H1 (cell line): ENCODE measurements at regions not wholly inside any gene's neighbourhood (a gene's known extent, or its start where the extent isn't known, plus 50 kb on each side); places are given as distances from the start of the nearest gene placed in this dataset.

ENCODE experiments used
- CTCF ChIA-PET: fragments of 300-600 bp; sonication (Branson Sonifier 250); formaldehyde crosslinking; loops from one replicate; lab custom pipeline; 2021; ENCODE audit not compliant: partially characterized antibody; lab: Charles Lee
- POLR2A ChIA-PET: fragments of 300-600 bp; sonication (Branson Sonifier 250); formaldehyde crosslinking; loops from one replicate; lab custom pipeline; 2021; ENCODE audit warnings: inconsistent platforms; ENCODE audit not compliant: partially characterized antibody; lab: Charles Lee
- DNase-seq, 2 experiments: peaks; one replicate each; pipeline versions ENCODE4 v3.0.0 to v3.0.0-alpha.2; 2010 to 2022; ENCODE audit warnings: low spot score in 2 of 2, low read depth in 1 of 2, mixed read lengths in 1 of 2
- FAIRE-seq: peaks from 2 replicates; lab custom pipeline; 2011; peaks lifted over from hg19 to GRCh38; lab: Jason Lieb, UNC
- H2AFZ ChIP-seq: 2 replicates; pipeline ENCODE4 v1.8.1; 2012; ENCODE audit warnings: low read length, inconsistent platforms
- H2AK5ac ChIP-seq: 2 replicates; pipeline ENCODE4 v1.6.1; 2013; ENCODE audit warnings: low read depth, low read length
- H2BK120ac ChIP-seq: replicated peaks from 2 replicates; pipeline ENCODE3; 2013; ENCODE audit warnings: low read depth, low read length, inconsistent platforms
- H2BK12ac ChIP-seq: 2 replicates; pipeline ENCODE4 v1.6.1; 2013; ENCODE audit warnings: low read depth, low read length
- H2BK15ac ChIP-seq: 2 replicates; pipeline ENCODE4 v1.6.1; 2013; ENCODE audit warnings: low read length
- H2BK20ac ChIP-seq: 2 replicates; pipeline ENCODE4 v1.6.1; 2013; ENCODE audit warnings: low read length
- H2BK5ac ChIP-seq: 2 replicates; pipeline ENCODE4 v1.6.1; 2013; ENCODE audit warnings: low read depth, low read length
- H3K14ac ChIP-seq: 2 replicates; pipeline ENCODE4 v1.6.1; 2013; ENCODE audit warnings: inconsistent platforms; ENCODE audit not compliant: insufficient read length
- H3K18ac ChIP-seq: 2 replicates; pipeline ENCODE4 v1.6.1; 2013; ENCODE audit warnings: low read length; ENCODE audit errors: extremely low read depth
- H3K23ac ChIP-seq: 2 replicates; pipeline ENCODE4 v1.6.1; 2013; ENCODE audit warnings: inconsistent platforms; ENCODE audit not compliant: insufficient read length
- H3K23me2 ChIP-seq: 2 replicates; pipeline ENCODE4 v1.6.1; 2013; ENCODE audit warnings: low read depth, low read length
- H3K27ac ChIP-seq: 2 replicates; pipeline ENCODE4 v1.6.1; 2011; ENCODE audit warnings: low read depth, low read length, inconsistent platforms
- H3K27me3 ChIP-seq, 4 experiments: replicated peaks in 1 of 4; 1 replicate in 1 of 4; 2 replicates in 3 of 4; pipeline versions ENCODE4 v1.6.1 to v1.8.1; 2011 to 2013; ENCODE audit warnings: low read length in 3 of 4, mild to moderate bottlenecking in 3 of 4, inconsistent platforms in 2 of 4, mixed read lengths in 2 of 4, moderate library complexity in 1 of 4; ENCODE audit not compliant: control insufficient read depth in 3 of 4, insufficient read depth in 3 of 4; ENCODE audit errors: extremely low read depth in 1 of 4
- H3K36me3 ChIP-seq, 4 experiments: 2 replicates each; pipeline versions ENCODE4 v1.6.1 to v1.8.1; 2011 to 2013; ENCODE audit warnings: mild to moderate bottlenecking in 4 of 4, low read length in 3 of 4, moderate library complexity in 2 of 4, control low read depth in 1 of 4, inconsistent platforms in 1 of 4; ENCODE audit not compliant: insufficient read depth in 4 of 4, control insufficient read depth in 2 of 4
- H3K4ac ChIP-seq: replicated peaks from 2 replicates; pipeline ENCODE3; 2013; ENCODE audit warnings: low read length, low read depth, mixed read lengths, inconsistent platforms; ENCODE audit not compliant: insufficient read length
- H3K4me1 ChIP-seq, 4 experiments: replicated peaks in 1 of 4; 1 replicate in 1 of 4; 2 replicates in 3 of 4; pipeline versions ENCODE4 v1.6.1 to v1.8.1; 2011 to 2013; ENCODE audit warnings: low read length in 3 of 4, inconsistent platforms in 2 of 4, mixed read lengths in 1 of 4; ENCODE audit not compliant: insufficient read depth in 4 of 4, control insufficient read depth in 3 of 4
- H3K4me2 ChIP-seq, 2 experiments: 2 replicates each; pipeline versions ENCODE4 v1.6.1 to v1.8.1; 2011 to 2013; ENCODE audit warnings: low read depth in 2 of 2, low read length in 2 of 2, control low read depth in 1 of 2, inconsistent platforms in 1 of 2, mild to moderate bottlenecking in 1 of 2; ENCODE audit not compliant: insufficient read depth in 1 of 2
- H3K4me3 ChIP-seq, 4 experiments: fragments of 200-600, 300-600 bp in 1 of 4; sonication (generic), shearing (Covaris generic), sonication (Bioruptor Twin) in 1 of 4; 2 replicates each; pipeline versions ENCODE4 v1.5.1 to v1.8.1; 2011 to 2016; ENCODE audit warnings: low read length in 4 of 4, low read depth in 3 of 4, control low read depth in 2 of 4, inconsistent platforms in 2 of 4, mild to moderate bottlenecking in 2 of 4, mixed read lengths in 1 of 4, moderate library complexity in 1 of 4; ENCODE audit not compliant: insufficient read depth in 2 of 4; ENCODE audit errors: extremely low read depth in 1 of 4
- H3K56ac ChIP-seq: replicated peaks from 2 replicates; pipeline ENCODE3; 2013; ENCODE audit warnings: low read depth, mild to moderate bottlenecking, mixed read lengths, low read length, inconsistent platforms; ENCODE audit not compliant: insufficient read length
- H3K79me1 ChIP-seq: 2 replicates; pipeline ENCODE4 v1.6.1; 2013; ENCODE audit warnings: low read depth, low read length, control low read depth
- H3K79me2 ChIP-seq, 2 experiments: 2 replicates each; pipeline versions ENCODE4 v1.6.1 to v1.8.1; 2012 to 2013; ENCODE audit warnings: low read length in 2 of 2, mild to moderate bottlenecking in 2 of 2, inconsistent platforms in 1 of 2; ENCODE audit not compliant: insufficient read depth in 2 of 2, control insufficient read depth in 1 of 2
- H3K9ac ChIP-seq, 4 experiments: replicated peaks in 1 of 4; 1 replicate in 1 of 4; 2 replicates in 3 of 4; pipeline versions ENCODE4 v1.6.1 to v1.8.1; 2011 to 2013; ENCODE audit warnings: low read depth in 3 of 4, low read length in 3 of 4, control low read depth in 2 of 4, mild to moderate bottlenecking in 2 of 4, moderate library complexity in 2 of 4, inconsistent platforms in 1 of 4; ENCODE audit errors: extremely low read depth in 1 of 4
- H3K9me3 ChIP-seq, 2 experiments: 2 replicates each; pipeline versions ENCODE4 v1.6.1 to v1.8.1; 2012 to 2013; ENCODE audit warnings: mild to moderate bottlenecking in 2 of 2, moderate library complexity in 2 of 2, control low read depth in 1 of 2, inconsistent platforms in 1 of 2, low read depth in 1 of 2, low read length in 1 of 2, mixed read lengths in 1 of 2; ENCODE audit not compliant: insufficient read depth in 2 of 2
- H4K20me1 ChIP-seq, 2 experiments: replicated peaks in 1 of 2; 2 replicates each; pipeline versions ENCODE3 to v1.8.1; 2011 to 2013; ENCODE audit warnings: inconsistent platforms in 2 of 2, low read length in 2 of 2, mild to moderate bottlenecking in 1 of 2; ENCODE audit not compliant: insufficient read depth in 2 of 2, control insufficient read depth in 1 of 2
- H4K5ac ChIP-seq: 2 replicates; pipeline ENCODE4 v1.6.1; 2013; ENCODE audit warnings: low read length, low read depth, mixed read lengths, inconsistent platforms; ENCODE audit not compliant: insufficient read length
- H4K8ac ChIP-seq: 2 replicates; pipeline ENCODE4 v1.8.0; 2013; ENCODE audit warnings: mild to moderate bottlenecking, moderate library complexity, low read length, inconsistent platforms; ENCODE audit not compliant: insufficient read depth; ENCODE audit errors: extremely low read depth
- H4K91ac ChIP-seq: replicated peaks from 2 replicates; pipeline ENCODE3; 2013; ENCODE audit warnings: low read length, mixed read lengths, inconsistent platforms; ENCODE audit not compliant: insufficient read length
- HDAC2 ChIP-seq, 2 experiments: fragments of 300-600 bp in 1 of 2; sonication (generic) in 1 of 2; IDR thresholded peaks; 2 replicates each; pipeline ENCODE4 v1.6.1; 2011 to 2012; ENCODE audit warnings: low read depth in 2 of 2, low read length in 2 of 2, mild to moderate bottlenecking in 2 of 2, moderate library complexity in 2 of 2, borderline replicate concordance in 1 of 2, inconsistent platforms in 1 of 2
- POLR2A ChIP-seq, 2 experiments: IDR thresholded peaks; 1 replicate in 1 of 2; 2 replicates in 1 of 2; pipeline ENCODE4 v1.6.1; 2011; ENCODE audit warnings: low read depth in 2 of 2, low read length in 2 of 2, mild to moderate bottlenecking in 2 of 2; ENCODE audit errors: control extremely low read depth in 1 of 2
- POU5F1 ChIP-seq: IDR thresholded peaks from 2 replicates; pipeline ENCODE4 v1.6.1; 2011; ENCODE audit warnings: low read depth, mild to moderate bottlenecking, low read length, moderate library complexity
- RAD21 ChIP-seq, 2 experiments: IDR thresholded peaks in 1 of 2; conservative IDR thresholded peaks in 1 of 2; 2 replicates each; pipeline ENCODE4 v1.6.1; 2011; ENCODE audit warnings: low read depth in 2 of 2, low read length in 2 of 2, improper control_type of control experiment in 1 of 2, inconsistent platforms in 1 of 2, mild to moderate bottlenecking in 1 of 2, moderate library complexity in 1 of 2
- WGBS, 2 experiments: shearing (Covaris generic) in 1 of 2; methylation state at CpG; one replicate each; pipeline versions ENCODE4 v1.1.6 to v1.1.7; 2013 to 2015; ENCODE audit warnings: low lambda C conversion rate in 2 of 2, mixed read lengths in 2 of 2, inconsistent platforms in 1 of 2, low coverage in 1 of 2, missing lambda C conversion rate in 1 of 2; ENCODE audit not compliant: insufficient replicate concordance in 2 of 2, insufficient coverage in 1 of 2, insufficient read length in 1 of 2; ENCODE audit errors: extremely low coverage in 1 of 2, missing lambda C conversion rate in 1 of 2; 5-methylcytosine and 5-hydroxymethylcytosine counted together

DNA sequence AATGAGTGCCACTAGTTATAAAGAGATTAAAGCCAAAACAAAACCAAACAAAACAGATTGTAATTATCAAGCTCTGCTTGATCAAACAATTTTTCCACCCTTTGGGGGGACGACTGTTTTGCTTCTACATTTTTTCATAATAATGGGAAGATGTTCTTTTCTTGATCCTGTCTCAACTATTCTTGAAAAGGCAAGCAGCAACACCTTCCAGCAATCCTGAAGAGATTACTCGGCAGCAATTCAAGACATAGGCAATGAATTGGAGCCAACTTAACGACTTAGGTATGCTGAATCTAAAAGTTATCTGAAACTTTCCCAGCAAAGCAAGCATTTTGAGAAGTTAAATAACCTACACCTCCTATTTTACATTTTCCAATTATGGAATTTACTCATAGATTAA, 69.9 kb upstream of the SLC38A4 start:
- H3K27me3 ChIP-seq, result no peaks in the 10 kb centered on the region
- TF ChIP-seq POLR2A (IDR thresholded peaks at IDR 0.05; ENCODE audit: control extremely low read depth in 1 of 2, low read depth in 2 of 2, low read length in 2 of 2) (no peak), RAD21 (IDR thresholded peaks at IDR 0.05 in 1 of 2, conservative IDR thresholded peaks at IDR 0.05 in 1 of 2; ENCODE audit: low read depth in 2 of 2, low read length in 2 of 2) (no peak), HDAC2 (IDR thresholded peaks at IDR 0.05; ENCODE audit: borderline replicate concordance in 1 of 2, low read depth in 2 of 2, low read length in 2 of 2) (no peak), POU5F1 (no peak)
- H3K18ac ChIP-seq, result no peak overlapping the region
- no peak for FAIRE-seq
- H3K56ac ChIP-seq, result no peak overlapping the region
- no peak overlapping the region for H3K14ac ChIP-seq
- no peak overlapping the region for H3K9ac ChIP-seq
- no peak overlapping the region for H3K4me3 ChIP-seq
- no peak overlapping the region for H3K23ac ChIP-seq
- no peak overlapping the region for H4K5ac ChIP-seq
- no peak overlapping the region for H4K91ac ChIP-seq
- H3K4ac ChIP-seq, result no peak overlapping the region
- H3K4me1 ChIP-seq, result no peaks in the 10 kb centered on the region
- no peak overlapping the region for H2BK20ac ChIP-seq
- H3K23me2 ChIP-seq, result no peaks in the 10 kb centered on the region
- H2AFZ ChIP-seq, result no peak overlapping the region
- H3K27ac ChIP-seq, result no peak overlapping the region
- H3K4me2 ChIP-seq, result no peak overlapping the region
- H2BK5ac ChIP-seq, result no peak overlapping the region
- H2BK12ac ChIP-seq, result no peak overlapping the region
- no peaks in the 10 kb centered on the region for H3K36me3 ChIP-seq
- H3K79me2 ChIP-seq, result no peaks in the 10 kb centered on the region
- H2BK120ac ChIP-seq, result no peak overlapping the region
- no peak overlapping the region for H2BK15ac ChIP-seq
- ChIA-PET CTCF (no interaction called here), POLR2A (no interaction called here)
- no peak for DNase-seq
- no peak overlapping the region for H2AK5ac ChIP-seq
- no peaks in the 10 kb centered on the region for H4K20me1 ChIP-seq
- 66% methylated on average over 3 of the region's 3 CpGs; no CpG with 5 or more reads in 1 of the 2 experiments for WGBS, 2 experiments
- no peaks in the 10 kb centered on the region for H3K9me3 ChIP-seq
- no peak overlapping the region for H4K8ac ChIP-seq
- H3K79me1 ChIP-seq, result no peaks in the 10 kb centered on the region
